Mucosa of descending colon (tissue), 3 donors: ENCODE measurements at regions not wholly inside any gene's neighbourhood (a gene's known extent, or its start where the extent isn't known, plus 50 kb on each side); places are given as distances from the start of the nearest gene placed in this dataset.

Experiments used
- ATAC-seq: fragments of 200-7000 bp; cut with Tn5 transposase; one replicate; pipeline ENCODE4 v1.9.1; 2020; ENCODE audit warnings: mild to moderate bottlenecking, moderate library complexity
- DNase-seq, 3 donors: peaks; one replicate each; pipeline ENCODE4 v3.0.0-alpha.2; 2020
- H3K36me3 ChIP-seq: fragments of 200-600 bp; one replicate; pipeline ENCODE4 v1.8.0; 2021; ENCODE audit warnings: low read depth, mild to moderate bottlenecking
- H3K4me1 ChIP-seq: fragments of 200-600 bp; one replicate; pipeline ENCODE4 v1.8.0; 2021; ENCODE audit warnings: low read depth, mild to moderate bottlenecking
- H3K4me3 ChIP-seq: fragments of 200-600 bp; one replicate; pipeline ENCODE4 v1.8.0; 2021; ENCODE audit warnings: mild to moderate bottlenecking
- H3K9me3 ChIP-seq: fragments of 200-600 bp; one replicate; pipeline ENCODE4 v1.8.0; 2021; ENCODE audit warnings: mild to moderate bottlenecking
- CTCF ChIP-seq: fragments of 200-600 bp; IDR thresholded peaks from one replicate; pipeline ENCODE4 v1.8.0; 2022; ENCODE audit warnings: antibody characterized with exemption, mild to moderate bottlenecking
- intact Hi-C, 2 donors: fragments of 100-400 bp; cut with DNase I in 1 of 2; cut with micrococcal nuclease in 1 of 2; formaldehyde crosslinking; loops; one replicate each; pipeline versions ENCODE4 v1.11.0 to v1.11.1; 2022; cut with DNase I, micrococcal nuclease
- donor health status: DM: no; HTN: no; CAD: no; lungs with moderate emphysema.
- donor health status: DM: no; HTN: no; CAD: no.
- donor health status: DM: no; HTN: yes; CAD: no.

- Histone ChIP-seq H3K4me3 (no peak overlapping the region), H3K9me3 (no peaks in the 10 kb centered on the region), H3K36me3 (no peaks in the 10 kb centered on the region), H3K4me1 (no peaks in the 10 kb centered on the region)
- no peak for ATAC-seq
- TF ChIP-seq CTCF, result no peak
- intact Hi-C loops, result no loop called here
- no peak for DNase-seq
Measured at GRCh38 chr11:115119146-115119545, 385.1 kb downstream of the CADM1 start.
